ENCODE measurements at regions not wholly inside any gene's neighbourhood (a gene's known extent, or its start where the extent isn't known, plus 50 kb on each side); places are given as distances from the start of the nearest gene placed in this dataset.

GRCh38 chr2:190765386-190766173 is 115.0 kb upstream of the GLS start:
- TF ChIP-seq POLR2AphosphoS5 (IDR thresholded peaks at IDR 0.05; ENCODE audit: low read depth), result no peak
- TF ChIP-seq GABPA (IDR thresholded peaks at IDR 0.05; ENCODE audit: low read depth), result no peak
- no peak for DNase-seq (ENCODE audit: low read depth in 1 of 2, low spot score in 1 of 2)
- Histone ChIP-seq H3K4me3 (replicated peaks; ENCODE audit: insufficient read depth, low read length) (no peak overlapping the region), H3K27ac (replicated peaks) (no peak overlapping the region), H3K27me3 (ENCODE audit: insufficient read depth, poor library complexity, severe bottlenecking) (no peaks in the 10 kb centered on the region)

GRCh38 chr2:190766174-190766572 is 114.4 kb upstream of the GLS start:
- no peaks in the 10 kb centered on the region for H3K27me3 ChIP-seq (ENCODE audit: insufficient read depth, poor library complexity, severe bottlenecking)
- TF ChIP-seq REST (IDR thresholded peaks at IDR 0.05; ENCODE audit: insufficient replicate concordance, low read depth), result no peak
- no peak for TF ChIP-seq SPI1 (IDR thresholded peaks at IDR 0.05; ENCODE audit: borderline replicate concordance, low read depth)
- no peak for TF ChIP-seq CTCF (IDR thresholded peaks at IDR 0.05; ENCODE audit: insufficient read depth, low read length)
- no peak for TF ChIP-seq POLR2AphosphoS5 (IDR thresholded peaks at IDR 0.05; ENCODE audit: low read depth)
- TF ChIP-seq GABPA (IDR thresholded peaks at IDR 0.05; ENCODE audit: low read depth), result no peak
- no peak for DNase-seq (ENCODE audit: low read depth in 1 of 2, low spot score in 1 of 2)
- no peak overlapping the region for H3K27ac ChIP-seq (replicated peaks)
- no peak overlapping the region for H3K4me3 ChIP-seq (replicated peaks; ENCODE audit: insufficient read depth, low read length)

GRCh38 chr2:190766595-190766994 is 114.0 kb upstream of the GLS start:
- no peak for TF ChIP-seq GABPA (IDR thresholded peaks at IDR 0.05; ENCODE audit: low read depth)
- no peak for TF ChIP-seq SPI1 (IDR thresholded peaks at IDR 0.05; ENCODE audit: borderline replicate concordance, low read depth)
- TF ChIP-seq CTCF (IDR thresholded peaks at IDR 0.05; ENCODE audit: insufficient read depth, low read length), result no peak
- no peak for TF ChIP-seq REST (IDR thresholded peaks at IDR 0.05; ENCODE audit: insufficient replicate concordance, low read depth)
- TF ChIP-seq POLR2AphosphoS5 (IDR thresholded peaks at IDR 0.05; ENCODE audit: low read depth), result no peak
- DNase-seq (ENCODE audit: low read depth in 1 of 2, low spot score in 1 of 2), result peak in 1 of 2 experiments; percentile 29
- H3K27me3 ChIP-seq (ENCODE audit: insufficient read depth, poor library complexity, severe bottlenecking), result no peaks in the 10 kb centered on the region
- H3K27ac ChIP-seq (replicated peaks), result no peak overlapping the region
- H3K4me3 ChIP-seq (replicated peaks; ENCODE audit: insufficient read depth, low read length), result no peak overlapping the region

GRCh38 chr2:190767821-190768220 is 112.8 kb upstream of the GLS start:
- Histone ChIP-seq H3K4me3 (replicated peaks; ENCODE audit: insufficient read depth, low read length) (no peak overlapping the region), H3K27me3 (ENCODE audit: insufficient read depth, poor library complexity, severe bottlenecking) (no peaks in the 10 kb centered on the region), H3K27ac (replicated peaks) (no peak overlapping the region)
- TF ChIP-seq GABPA (IDR thresholded peaks at IDR 0.05; ENCODE audit: low read depth) (no peak), CTCF (IDR thresholded peaks at IDR 0.05; ENCODE audit: insufficient read depth, low read length) (no peak), POLR2AphosphoS5 (IDR thresholded peaks at IDR 0.05; ENCODE audit: low read depth) (no peak), SPI1 (IDR thresholded peaks at IDR 0.05; ENCODE audit: borderline replicate concordance, low read depth) (no peak), REST (IDR thresholded peaks at IDR 0.05; ENCODE audit: insufficient replicate concordance, low read depth) (no peak)
- DNase-seq (ENCODE audit: low read depth in 1 of 2, low spot score in 1 of 2), result no peak

Data from HL-60 (cell line).